Medulla oblongata (tissue), 1 donor: ENCODE measurements at regions not wholly inside any gene's neighbourhood (a gene's known extent, or its start where the extent isn't known, plus 50 kb on each side); places are given as distances from the start of the nearest gene placed in this dataset.

Experiments
- DNase-seq: peaks from one replicate; pipeline ENCODE4 v3.0.0-alpha.2; 2015; ENCODE audit errors: extremely low spot score

- DNase-seq = no peak
These were observed 429.4 kb downstream of the EDEM1 start for GRCh38 chr3:5616873-5617272.

DNA sequence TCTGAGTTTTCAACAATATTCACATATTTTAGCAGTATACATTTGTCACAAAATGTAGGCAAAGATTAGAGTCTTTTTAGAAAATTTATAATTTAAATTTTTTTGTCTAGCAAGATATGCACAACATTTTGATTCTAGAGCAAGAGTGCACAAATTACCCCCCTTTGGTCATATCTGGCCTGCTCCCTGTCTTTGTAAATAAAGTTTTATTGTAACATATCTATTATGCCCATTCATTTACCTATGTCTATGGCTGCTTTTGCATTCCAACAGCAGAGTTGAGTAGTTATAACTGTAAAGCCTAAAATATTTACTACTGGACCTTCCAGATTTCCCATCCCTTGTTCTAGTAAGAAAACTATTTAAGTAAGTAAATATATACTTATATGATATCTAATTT is 430.7 kb downstream of the EDEM1 start:
- no peak for DNase-seq

DNA sequence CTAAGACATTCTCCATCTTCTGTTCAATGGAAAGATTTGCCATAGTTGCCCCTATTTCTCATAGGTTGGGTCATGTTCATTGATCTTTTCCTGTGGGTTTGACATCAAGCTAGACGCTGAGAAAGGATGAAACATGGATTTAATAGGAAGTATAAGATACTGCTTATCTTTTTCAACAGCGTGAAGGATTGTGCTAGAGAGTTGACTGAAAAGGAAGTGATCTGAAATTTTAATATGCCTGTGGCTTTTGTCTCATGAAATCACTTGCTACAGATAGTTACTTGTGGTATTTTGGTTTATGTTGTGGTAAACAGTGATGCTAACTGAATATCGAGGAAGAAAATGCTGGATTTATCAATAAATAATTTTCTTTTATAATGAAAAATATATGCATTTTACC is 442.9 kb downstream of the EDEM1 start:
- DNase-seq = no peak

DNA sequence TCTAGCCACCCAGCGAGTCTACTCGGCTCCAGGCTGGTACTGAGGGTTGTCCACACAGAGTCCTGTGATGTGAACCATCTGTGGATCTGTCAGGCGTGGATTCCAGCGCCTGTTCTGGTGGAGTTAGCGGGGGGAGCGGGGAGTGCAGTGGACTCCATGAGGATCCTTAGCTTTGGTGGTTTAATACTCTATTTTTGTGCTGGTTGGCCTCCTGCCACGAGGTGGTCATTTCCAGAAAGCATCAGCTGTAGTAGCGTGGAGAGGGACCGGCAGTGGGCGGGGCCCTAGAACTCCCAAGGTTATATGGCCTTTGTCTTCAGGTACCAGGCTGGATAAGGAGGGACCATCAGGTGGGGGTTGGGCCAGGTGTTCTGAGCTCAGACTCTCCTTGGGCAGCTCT is 446.5 kb downstream of the EDEM1 start:
- no peak for DNase-seq

- DNase-seq = no peak
These were observed 446.9 kb downstream of the EDEM1 start for GRCh38 chr3:5634411-5634810.

- no peak for DNase-seq
These were observed 448.2 kb downstream of the EDEM1 start for GRCh38 chr3:5635746-5636145.

DNA sequence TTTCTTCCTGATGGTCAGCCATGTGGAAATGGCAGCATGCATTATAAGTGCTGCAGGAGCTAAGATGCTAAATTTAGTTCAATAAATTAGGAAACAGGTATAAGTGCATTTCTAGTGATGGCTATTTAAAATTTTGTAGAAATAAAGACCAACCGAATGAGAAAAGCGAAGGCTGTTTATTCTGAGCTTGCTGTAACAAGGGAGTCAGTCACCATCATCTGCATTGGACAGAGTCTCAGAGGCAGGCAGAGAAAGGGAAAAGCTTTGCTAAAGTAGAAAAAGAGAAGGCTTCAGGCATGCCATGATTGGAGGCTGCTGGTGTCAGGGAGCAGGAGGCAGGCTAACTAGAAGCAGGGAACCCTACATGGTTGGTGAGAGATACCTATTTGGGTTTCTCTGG is 451.0 kb downstream of the EDEM1 start:
- no peak for DNase-seq

DNA sequence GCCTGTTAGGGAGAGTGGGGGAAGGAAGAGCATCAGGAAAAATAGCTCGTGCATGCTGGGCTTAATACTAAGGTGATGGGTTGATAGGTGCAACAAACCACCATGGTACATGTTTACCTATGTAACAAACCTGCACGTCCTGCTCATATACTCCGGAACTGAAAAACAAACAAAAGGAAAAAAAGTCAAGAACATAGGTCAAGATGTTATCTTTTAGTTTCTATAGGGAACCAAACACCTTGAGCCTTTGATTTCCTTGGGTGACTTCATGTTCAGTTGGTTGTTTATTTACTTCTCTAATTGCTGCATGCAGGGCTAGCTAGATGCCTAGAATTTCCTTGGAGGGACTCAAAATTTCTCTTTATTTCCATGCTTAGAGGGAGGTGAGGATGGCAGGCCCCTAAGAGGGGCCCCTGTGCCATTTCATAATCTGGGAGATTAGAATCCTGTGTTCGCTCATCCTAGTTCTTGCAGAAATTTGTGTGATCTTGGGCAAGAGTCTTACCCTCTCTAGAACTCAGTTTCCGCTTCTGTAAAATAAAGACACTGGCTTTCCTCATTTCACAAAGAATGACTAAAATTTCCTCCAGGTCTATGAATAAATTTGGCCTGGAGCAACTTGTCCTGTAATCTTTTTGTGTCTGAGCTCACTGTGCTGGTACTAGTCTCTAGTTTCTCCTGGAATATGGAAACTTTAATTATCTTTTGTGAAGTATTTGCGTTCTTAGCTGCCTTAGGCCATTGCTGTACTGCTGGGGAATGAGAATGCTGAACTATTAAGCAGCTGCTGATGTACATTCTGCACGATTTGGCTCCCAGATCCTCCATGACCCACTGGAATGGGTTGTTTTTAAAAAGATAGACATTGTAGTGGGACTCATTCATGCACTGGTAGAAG is 457.5 kb downstream of the EDEM1 start:
- no peak for DNase-seq

DNA sequence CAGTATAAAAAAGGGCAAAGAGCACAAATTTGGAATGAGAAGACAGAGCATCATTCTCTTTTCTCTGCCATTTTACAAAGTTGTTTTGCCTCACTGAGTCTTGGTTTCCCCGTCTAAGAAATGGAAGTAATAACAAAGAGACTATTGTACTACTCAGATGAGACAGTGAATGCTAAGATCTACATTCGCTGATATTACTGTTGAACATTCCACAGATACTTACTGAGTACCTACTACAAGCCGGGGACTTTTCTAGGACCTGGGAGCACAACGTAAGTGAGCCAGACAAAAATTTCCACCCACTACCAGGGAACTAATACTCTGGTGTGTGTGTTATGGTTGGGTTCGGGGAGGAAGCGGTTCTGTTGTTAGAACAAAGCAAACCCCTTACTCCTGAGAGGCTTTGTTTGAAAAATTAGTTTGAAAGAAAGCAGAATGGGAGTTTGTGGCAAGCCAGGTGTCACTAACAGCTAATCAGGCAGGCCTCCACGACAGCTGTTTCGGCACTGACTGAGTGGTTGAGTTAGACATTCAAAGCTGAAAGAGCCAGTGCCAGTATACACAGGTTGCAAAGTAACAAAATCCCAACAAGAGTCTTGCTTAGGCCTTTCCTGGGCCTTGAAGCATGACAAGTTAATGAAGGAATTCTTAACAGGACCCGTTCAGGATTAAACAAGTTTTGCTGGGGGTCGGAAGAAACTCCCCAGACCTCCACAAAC is 458.3 kb downstream of the EDEM1 start:
- no peak for DNase-seq

- no peak for DNase-seq
These were observed 462.8 kb downstream of the EDEM1 start for GRCh38 chr3:5650303-5650702.

GRCh38 chr3:5651351-5651750 is 463.8 kb downstream of the EDEM1 start:
- no peak for DNase-seq

GRCh38 chr3:5653426-5654143 is 466.1 kb downstream of the EDEM1 start:
- DNase-seq = no peak

DNA sequence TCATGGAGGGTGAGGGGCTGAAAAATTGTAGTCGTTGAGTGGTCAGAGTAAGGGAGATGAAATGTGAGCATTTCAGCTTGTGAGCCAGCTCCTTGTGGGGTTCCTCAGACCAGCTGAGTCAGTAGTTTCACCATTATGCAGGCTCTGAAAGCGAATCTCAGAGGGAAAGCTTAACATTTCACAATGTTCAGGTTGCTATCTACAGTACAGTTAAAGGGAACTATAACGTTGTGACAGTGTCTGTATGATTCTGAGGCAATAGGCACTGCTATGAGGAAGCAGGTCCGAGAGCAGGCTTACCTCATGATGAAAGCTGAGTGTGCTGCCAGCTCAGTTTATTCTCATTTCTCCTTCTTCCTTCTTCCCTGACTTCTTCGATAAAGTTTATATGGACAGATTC is 469.6 kb downstream of the EDEM1 start:
- no peak for DNase-seq

- DNase-seq = no peak
These were observed 476.1 kb downstream of the EDEM1 start for GRCh38 chr3:5663601-5664000.

DNA sequence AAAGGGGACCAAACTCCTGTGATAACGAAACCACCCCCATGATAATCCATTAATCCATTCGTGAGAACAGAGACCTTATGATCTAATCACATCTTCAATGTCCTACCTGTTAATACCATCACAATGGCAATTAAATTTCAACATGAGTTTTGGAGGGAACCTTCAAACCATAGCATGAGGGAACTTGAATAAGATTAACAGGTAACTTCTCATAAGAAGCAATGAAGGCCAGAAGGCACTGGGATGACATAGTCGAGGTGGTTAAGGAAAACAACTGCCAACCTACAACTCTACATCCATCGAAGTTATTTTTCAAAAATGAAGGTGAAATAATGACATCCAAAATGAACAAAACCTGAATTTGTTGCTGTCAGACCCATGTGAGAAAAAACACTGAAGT is 478.9 kb downstream of the EDEM1 start:
- no peak for DNase-seq

- no peak for DNase-seq
These were observed 486.0 kb downstream of the EDEM1 start for GRCh38 chr3:5673521-5673920.

DNA sequence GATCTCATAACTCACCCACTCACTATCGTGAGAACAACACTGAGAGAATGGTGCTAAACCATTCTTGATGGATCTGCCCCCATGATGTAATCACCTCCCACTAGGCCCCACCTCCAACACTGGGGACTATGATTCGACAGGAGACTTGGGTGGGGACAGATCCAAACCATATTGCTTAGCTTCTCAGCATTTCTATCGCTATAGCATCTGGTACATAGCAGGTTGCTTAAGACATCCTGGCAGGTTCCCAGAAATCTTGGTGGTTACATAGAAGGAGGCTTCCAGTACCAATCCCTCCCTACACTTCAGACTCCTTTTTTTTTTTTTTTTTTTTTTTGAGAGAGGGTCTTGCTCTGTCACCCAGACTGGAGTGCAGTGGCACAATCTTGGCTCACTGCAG is 487.8 kb downstream of the EDEM1 start:
- DNase-seq = no peak

DNA sequence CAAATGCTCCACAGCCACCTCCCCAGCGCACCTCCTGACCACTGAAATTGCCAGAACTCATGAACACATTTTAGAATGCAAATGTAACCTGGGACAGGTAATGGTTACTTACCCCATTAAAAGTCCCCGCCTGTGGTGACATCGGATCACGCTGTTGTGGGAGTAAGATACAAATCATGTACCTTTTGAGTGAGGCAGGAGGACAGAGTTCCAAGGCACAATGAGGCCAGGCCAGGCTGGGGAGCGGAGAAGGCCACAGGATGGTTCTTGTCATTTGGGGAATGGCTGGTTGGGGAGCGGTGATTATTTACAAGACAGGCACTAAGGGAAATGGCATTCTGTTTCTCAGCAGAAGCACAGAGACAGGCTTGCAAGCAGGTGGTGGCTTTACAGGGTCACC is 490.0 kb downstream of the EDEM1 start:
- no peak for DNase-seq

DNA sequence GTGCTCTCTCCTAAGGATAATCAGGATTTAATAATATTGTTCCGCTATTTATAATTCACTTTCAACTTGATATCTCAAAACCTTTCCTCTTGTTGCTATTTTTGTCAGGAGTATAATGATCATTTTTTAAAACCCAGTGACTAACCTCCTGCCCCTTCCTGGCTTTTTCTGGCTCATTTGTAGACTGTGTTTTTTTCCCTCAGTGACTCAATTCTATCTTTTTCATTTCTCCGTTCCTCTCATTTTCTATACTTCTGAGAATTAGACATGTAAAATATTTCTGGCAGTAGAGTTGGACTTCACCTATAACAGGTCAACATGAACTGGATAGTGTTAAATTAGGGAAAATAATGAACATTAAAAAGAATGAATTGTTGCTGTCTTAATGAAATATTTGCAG is 490.7 kb downstream of the EDEM1 start:
- no peak for DNase-seq

- no peak for DNase-seq
These were observed 491.3 kb downstream of the EDEM1 start for GRCh38 chr3:5678844-5679243.

DNA sequence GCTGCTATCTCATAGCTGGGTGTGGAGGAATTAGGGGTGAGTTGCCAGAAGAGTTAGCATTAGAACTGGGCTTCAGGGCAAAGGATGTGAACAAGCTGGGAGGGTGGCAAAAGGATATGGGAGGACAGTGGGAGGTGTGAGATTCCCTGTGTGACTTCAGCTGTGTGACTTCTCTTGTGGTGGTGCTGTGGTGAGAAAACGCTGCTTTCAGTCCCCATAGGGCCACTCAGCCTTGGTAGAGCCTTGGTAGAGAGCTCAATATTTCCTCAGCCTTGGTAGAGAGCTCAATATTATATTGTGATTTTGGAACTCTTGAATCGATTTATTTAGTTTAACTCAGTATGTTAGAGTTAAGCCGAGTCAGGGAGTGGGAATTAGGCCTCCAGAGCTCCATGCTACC is 499.7 kb downstream of the EDEM1 start:
- no peak for DNase-seq

GRCh38 chr3:5690490-5690889 is 503.0 kb downstream of the EDEM1 start:
- DNase-seq = no peak
